ENCODE measurements at regions not wholly inside any gene's neighbourhood (a gene's known extent, or its start where the extent isn't known, plus 50 kb on each side); places are given as distances from the start of the nearest gene placed in this dataset.

GRCh38 chr9:86549401-86549811 lies 195.2 kb upstream of the TUT7 start:
- no peak for TF ChIP-seq CTCF (IDR thresholded peaks at IDR 0.05)
- no peak for TF ChIP-seq EP300 (IDR thresholded peaks at IDR 0.05)
- TF ChIP-seq POLR2A (IDR thresholded peaks at IDR 0.05), result no peak
